Activated CD4-positive, alpha-beta T cell treated with anti-CD3 and anti-CD28 coated beads, Interleukin-2, amount 10 ng/mL, durations not matched to agents 7 days and 5 days (primary cell): ENCODE measurements at regions not wholly inside any gene's neighbourhood (a gene's known extent, or its start where the extent isn't known, plus 50 kb on each side); places are given as distances from the start of the nearest gene placed in this dataset.
"Not testable (repeated sequence)": the region's sequence is repeated elsewhere in the genome, so short reads cannot be mapped to it uniquely, and the experiment has no call there.

ENCODE experiments used
- CTCF ChIA-PET: fragments of 350-600 bp; sonication (Branson Sonifier 250); formaldehyde crosslinking; loops from one replicate; lab custom pipeline; 2021; ENCODE audit warnings: antibody characterized with exemption; lab: Charles Lee
- POLR2A ChIA-PET: fragments of 350-600 bp; sonication (Branson Sonifier 250); formaldehyde crosslinking; loops from one replicate; lab custom pipeline; 2021; ENCODE audit warnings: antibody characterized with exemption; lab: Charles Lee
- DNase-seq: peaks from one replicate; pipeline ENCODE4 v3.0.0-alpha.2; 2020
- H3K27ac Mint-ChIP-seq: one replicate; pipeline ENCODE4 v1.8.0; 2021; ENCODE audit warnings: mild to moderate bottlenecking, moderate library complexity, mixed read lengths
- H3K27me3 Mint-ChIP-seq: one replicate; pipeline ENCODE4 v1.8.0; 2021; ENCODE audit warnings: mixed read lengths
- H3K36me3 Mint-ChIP-seq: one replicate; pipeline ENCODE4 v1.8.0; 2021; ENCODE audit warnings: low read depth, mixed read lengths
- H3K4me1 Mint-ChIP-seq: one replicate; pipeline ENCODE4 v1.8.0; 2021; ENCODE audit warnings: mixed read lengths
- H3K4me3 Mint-ChIP-seq: one replicate; pipeline ENCODE4 v1.8.0; 2021; ENCODE audit warnings: mild to moderate bottlenecking, moderate library complexity, mixed read lengths
- H3K9me3 Mint-ChIP-seq: one replicate; pipeline ENCODE4 v1.8.0; 2021; ENCODE audit warnings: mixed read lengths

DNA sequence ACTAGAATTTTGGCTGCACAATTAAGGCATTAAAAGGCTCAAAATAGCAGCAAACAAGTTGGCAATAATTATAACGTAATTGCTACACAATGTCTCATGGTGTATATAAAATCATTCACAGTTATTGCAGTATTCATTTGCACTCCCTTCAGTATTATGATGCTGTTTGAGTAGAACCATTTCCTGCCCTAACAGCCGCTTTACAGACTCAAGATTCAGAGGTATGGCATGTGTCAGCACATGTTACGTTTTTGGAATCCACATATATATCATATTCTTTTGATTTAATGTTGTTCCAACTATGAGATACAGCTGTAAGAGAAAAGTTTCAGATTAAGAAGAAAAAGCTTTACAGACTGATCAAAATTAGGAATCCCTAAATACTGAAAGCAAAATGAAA, 56.3 kb upstream of the NCKAP5 start:
- ChIA-PET POLR2A (no interaction called here), CTCF (no interaction called here)
- H3K9me3 Mint-ChIP-seq = no peaks in the 10 kb centered on the region
- H3K36me3 Mint-ChIP-seq = no peaks in the 10 kb centered on the region
- H3K4me3 Mint-ChIP-seq = no peak overlapping the region
- H3K4me1 Mint-ChIP-seq = no peaks in the 10 kb centered on the region
- H3K27ac Mint-ChIP-seq = no peak overlapping the region
- H3K27me3 Mint-ChIP-seq = no peaks in the 10 kb centered on the region
- no peak for DNase-seq

- H3K27me3 Mint-ChIP-seq = no peaks in the 10 kb centered on the region
- CTCF ChIA-PET = no interaction called here
- H3K9me3 Mint-ChIP-seq = no peaks in the 10 kb centered on the region
- POLR2A ChIA-PET = no interaction called here
- no peak overlapping the region for H3K27ac Mint-ChIP-seq
- H3K36me3 Mint-ChIP-seq = no peaks in the 10 kb centered on the region
- no peaks in the 10 kb centered on the region for H3K4me1 Mint-ChIP-seq
- H3K4me3 Mint-ChIP-seq = no peak overlapping the region
- DNase-seq = no peak
Measured at GRCh38 chr2:133627741-133628140, 59.5 kb upstream of the NCKAP5 start.

DNA sequence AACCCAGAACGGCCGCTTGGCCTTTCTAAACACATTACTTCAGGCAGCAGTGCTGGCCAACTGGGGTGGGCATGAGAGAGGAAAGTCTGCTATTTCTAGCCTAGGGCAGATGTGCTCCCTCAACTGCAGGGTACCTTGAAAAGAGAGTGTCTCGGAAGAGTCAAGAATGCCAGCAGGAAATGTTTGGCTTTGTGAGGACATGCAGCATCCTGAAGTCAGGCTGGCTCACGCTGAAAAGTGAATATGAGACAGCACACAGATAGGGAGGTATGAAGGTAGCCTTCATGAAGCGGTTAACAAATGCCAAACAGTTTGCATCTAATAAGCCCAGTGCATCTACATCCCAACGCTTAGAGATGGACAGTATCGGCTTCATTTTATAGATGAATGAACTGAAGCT, 65.0 kb upstream of the NCKAP5 start:
- no peaks in the 10 kb centered on the region for H3K9me3 Mint-ChIP-seq
- DNase-seq = no peak
- no peaks in the 10 kb centered on the region for H3K4me1 Mint-ChIP-seq
- POLR2A ChIA-PET = no interaction called here
- H3K27me3 Mint-ChIP-seq = no peaks in the 10 kb centered on the region
- CTCF ChIA-PET = no interaction called here
- no peaks in the 10 kb centered on the region for H3K36me3 Mint-ChIP-seq
- no peak overlapping the region for H3K4me3 Mint-ChIP-seq
- H3K27ac Mint-ChIP-seq = no peak overlapping the region

GRCh38 chr2:133633881-133634409, 65.7 kb upstream of the NCKAP5 start:
- POLR2A ChIA-PET = no interaction called here
- Mint-ChIP-seq H3K4me3 (no peak overlapping the region), H3K9me3 (no peaks in the 10 kb centered on the region), H3K4me1 (no peaks in the 10 kb centered on the region), H3K27ac (no peak overlapping the region), H3K27me3 (no peaks in the 10 kb centered on the region), H3K36me3 (no peaks in the 10 kb centered on the region)
- no peak for DNase-seq
- CTCF ChIA-PET = no interaction called here

GRCh38 chr2:133635131-133635530, 66.9 kb upstream of the NCKAP5 start:
- H3K4me3 Mint-ChIP-seq = no peak overlapping the region
- no peak overlapping the region for H3K27ac Mint-ChIP-seq
- H3K4me1 Mint-ChIP-seq = no peaks in the 10 kb centered on the region
- H3K9me3 Mint-ChIP-seq = no peaks in the 10 kb centered on the region
- no peaks in the 10 kb centered on the region for H3K27me3 Mint-ChIP-seq
- DNase-seq = no peak
- H3K36me3 Mint-ChIP-seq = no peaks in the 10 kb centered on the region
- POLR2A ChIA-PET = no interaction called here
- CTCF ChIA-PET = no interaction called here

DNA sequence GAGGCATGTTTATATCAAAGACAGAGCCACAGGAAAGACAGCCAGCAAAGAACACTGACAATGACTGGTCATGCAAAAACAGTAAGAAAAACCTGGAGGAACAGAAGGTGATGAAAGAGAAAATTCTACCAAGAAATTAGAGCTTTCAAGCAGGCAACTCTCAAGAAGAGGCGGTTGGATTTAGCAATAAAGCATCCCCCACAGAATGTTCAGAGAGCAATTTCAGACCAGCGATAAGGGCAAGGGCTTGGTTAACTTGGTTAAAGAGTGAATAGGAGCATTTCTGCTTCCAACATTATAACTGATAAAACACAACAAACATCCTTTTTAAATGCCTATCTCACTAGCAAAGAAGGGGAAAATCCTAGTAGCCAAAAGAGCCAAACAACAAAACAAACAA, 68.0 kb upstream of the NCKAP5 start:
- H3K4me3 Mint-ChIP-seq = no peak overlapping the region
- H3K27me3 Mint-ChIP-seq = no peaks in the 10 kb centered on the region
- no peaks in the 10 kb centered on the region for H3K4me1 Mint-ChIP-seq
- no peaks in the 10 kb centered on the region for H3K36me3 Mint-ChIP-seq
- CTCF ChIA-PET = no interaction called here
- POLR2A ChIA-PET = no interaction called here
- H3K27ac Mint-ChIP-seq = no peak overlapping the region
- H3K9me3 Mint-ChIP-seq = no peaks in the 10 kb centered on the region
- DNase-seq = no peak

DNA sequence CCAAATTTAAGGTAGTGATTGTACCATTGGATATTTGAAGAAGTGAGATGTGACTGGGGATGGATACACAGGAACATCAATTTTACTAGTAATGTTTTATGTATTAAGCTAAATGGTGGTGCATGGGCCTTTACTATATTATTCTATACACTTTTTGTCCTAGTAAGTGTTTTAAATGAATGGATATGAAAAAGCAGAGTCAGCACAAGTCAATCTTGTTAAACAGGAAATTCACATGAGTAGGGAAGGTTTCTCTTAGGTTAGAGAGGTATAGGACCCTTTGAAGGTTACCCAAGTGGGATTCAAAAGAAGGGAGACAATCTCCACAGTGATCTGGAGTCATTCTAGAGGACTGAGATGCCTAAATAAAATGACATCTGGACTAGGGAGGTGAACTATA, 71.8 kb upstream of the NCKAP5 start:
- Mint-ChIP-seq H3K9me3 (no peaks in the 10 kb centered on the region), H3K27me3 (no peaks in the 10 kb centered on the region), H3K4me1 (no peaks in the 10 kb centered on the region), H3K36me3 (no peaks in the 10 kb centered on the region), H3K4me3 (no peak overlapping the region), H3K27ac (no peak overlapping the region)
- DNase-seq = no peak
- ChIA-PET CTCF (no interaction called here), POLR2A (no interaction called here)

DNA sequence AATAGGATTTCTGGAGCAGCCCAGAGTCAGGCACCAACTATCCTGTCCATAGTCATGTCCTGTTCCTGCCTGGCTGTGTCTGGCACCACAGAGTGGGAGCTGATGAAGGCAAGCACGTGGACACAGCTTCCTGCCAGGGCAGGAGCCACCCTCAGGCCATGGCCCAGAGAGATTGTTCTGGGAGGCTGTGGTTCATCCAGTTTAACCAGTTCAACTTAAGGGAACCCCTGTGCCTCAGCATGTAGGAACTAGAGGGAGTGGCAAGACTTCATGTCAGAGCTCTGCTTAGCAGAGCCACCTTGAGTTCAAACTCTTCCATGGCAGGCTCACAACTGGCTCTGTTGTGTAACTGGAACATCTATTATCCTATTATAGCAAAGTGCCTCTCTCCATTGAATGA, 73.2 kb upstream of the NCKAP5 start:
- Mint-ChIP-seq H3K4me3 (no peak overlapping the region), H3K27ac (no peak overlapping the region), H3K9me3 (no peaks in the 10 kb centered on the region), H3K27me3 (no peaks in the 10 kb centered on the region), H3K4me1 (no peaks in the 10 kb centered on the region), H3K36me3 (no peaks in the 10 kb centered on the region)
- DNase-seq = no peak
- ChIA-PET CTCF (no interaction called here), POLR2A (no interaction called here)

DNA sequence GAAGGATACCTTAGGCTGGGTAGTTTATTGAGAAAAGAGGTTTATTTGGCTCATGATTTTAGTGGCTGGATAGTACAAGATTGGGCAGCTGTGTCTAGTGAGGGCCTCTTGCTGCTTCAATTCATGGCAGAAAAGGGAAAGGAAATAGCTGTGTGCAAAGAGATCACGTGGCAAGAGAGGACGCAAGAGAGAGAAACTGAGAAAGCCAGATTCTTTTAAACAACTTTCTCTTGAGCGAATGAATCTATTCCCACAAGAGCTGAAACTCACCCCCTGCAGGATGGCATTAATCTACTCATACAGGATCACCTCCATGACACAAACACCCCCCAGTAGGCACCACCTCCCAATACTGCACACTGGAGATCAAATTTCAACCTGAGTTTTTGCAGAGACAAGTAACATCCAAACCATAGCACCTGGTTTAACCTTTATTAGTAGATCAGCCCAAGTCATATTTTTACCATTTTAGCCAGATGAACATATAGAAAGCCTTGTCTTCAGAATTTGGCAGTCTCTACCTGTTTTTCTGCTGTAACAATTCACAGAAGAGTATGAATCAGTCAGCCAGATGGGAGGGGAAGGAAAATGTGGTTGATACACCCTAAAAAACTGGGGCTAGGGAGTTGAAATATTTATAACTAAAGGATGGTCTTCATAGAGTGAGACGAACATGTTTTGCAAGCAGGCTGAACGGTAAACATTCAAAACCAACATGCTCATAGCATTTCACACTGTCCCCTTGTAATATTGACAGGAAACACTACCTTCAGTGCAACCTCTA, 73.9 kb upstream of the NCKAP5 start:
- no peak overlapping the region for H3K27ac Mint-ChIP-seq
- no peak overlapping the region for H3K4me3 Mint-ChIP-seq
- ChIA-PET CTCF (no interaction called here), POLR2A (no interaction called here)
- H3K9me3 Mint-ChIP-seq = no peaks in the 10 kb centered on the region
- H3K27me3 Mint-ChIP-seq = no peaks in the 10 kb centered on the region
- no peaks in the 10 kb centered on the region for H3K4me1 Mint-ChIP-seq
- no peak for DNase-seq
- H3K36me3 Mint-ChIP-seq = no peaks in the 10 kb centered on the region

GRCh38 chr2:133642791-133643191, 74.5 kb upstream of the NCKAP5 start:
- CTCF ChIA-PET = no interaction called here
- H3K36me3 Mint-ChIP-seq = no peaks in the 10 kb centered on the region
- H3K27ac Mint-ChIP-seq = no peak overlapping the region
- H3K4me1 Mint-ChIP-seq = no peaks in the 10 kb centered on the region
- DNase-seq = no peak
- POLR2A ChIA-PET = no interaction called here
- no peaks in the 10 kb centered on the region for H3K27me3 Mint-ChIP-seq
- no peak overlapping the region for H3K4me3 Mint-ChIP-seq
- H3K9me3 Mint-ChIP-seq = no peaks in the 10 kb centered on the region

DNA sequence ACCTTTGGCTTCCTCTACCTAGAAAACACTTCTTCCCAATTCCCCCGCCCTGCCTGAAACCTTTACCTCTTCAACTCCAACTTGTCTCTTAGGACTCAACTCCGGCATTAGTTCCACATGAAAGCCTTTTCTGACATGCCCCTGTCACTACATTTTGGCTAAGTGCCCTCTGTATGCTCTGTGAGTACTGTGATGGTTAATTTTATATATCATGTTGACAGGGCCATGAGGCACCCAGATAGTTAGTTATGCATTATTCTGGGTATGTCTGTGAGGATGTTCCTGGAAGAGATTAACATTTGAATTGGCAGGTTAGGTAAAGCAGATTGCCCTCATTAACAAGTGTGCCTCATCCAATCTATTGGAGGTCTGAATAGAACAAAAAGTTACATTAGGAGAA, 75.6 kb upstream of the NCKAP5 start:
- no peaks in the 10 kb centered on the region for H3K9me3 Mint-ChIP-seq
- H3K27ac Mint-ChIP-seq = no peak overlapping the region
- no peaks in the 10 kb centered on the region for H3K27me3 Mint-ChIP-seq
- POLR2A ChIA-PET = no interaction called here
- CTCF ChIA-PET = no interaction called here
- H3K4me1 Mint-ChIP-seq = no peaks in the 10 kb centered on the region
- no peak overlapping the region for H3K4me3 Mint-ChIP-seq
- H3K36me3 Mint-ChIP-seq = no peaks in the 10 kb centered on the region
- DNase-seq = no peak

GRCh38 chr2:133644846-133645245, 76.6 kb upstream of the NCKAP5 start:
- Mint-ChIP-seq H3K27me3 (no peaks in the 10 kb centered on the region), H3K36me3 (no peaks in the 10 kb centered on the region), H3K27ac (no peak overlapping the region), H3K4me1 (no peaks in the 10 kb centered on the region), H3K4me3 (no peak overlapping the region), H3K9me3 (no peaks in the 10 kb centered on the region)
- DNase-seq = no peak
- CTCF ChIA-PET = no interaction called here
- POLR2A ChIA-PET = no interaction called here

GRCh38 chr2:133647386-133647785, 79.1 kb upstream of the NCKAP5 start:
- H3K27me3 Mint-ChIP-seq, H3K4me3 Mint-ChIP-seq, H3K4me1 Mint-ChIP-seq, H3K9me3 Mint-ChIP-seq, POLR2A ChIA-PET, H3K27ac Mint-ChIP-seq, CTCF ChIA-PET, H3K36me3 Mint-ChIP-seq, DNase-seq: not testable (repeated sequence)

DNA sequence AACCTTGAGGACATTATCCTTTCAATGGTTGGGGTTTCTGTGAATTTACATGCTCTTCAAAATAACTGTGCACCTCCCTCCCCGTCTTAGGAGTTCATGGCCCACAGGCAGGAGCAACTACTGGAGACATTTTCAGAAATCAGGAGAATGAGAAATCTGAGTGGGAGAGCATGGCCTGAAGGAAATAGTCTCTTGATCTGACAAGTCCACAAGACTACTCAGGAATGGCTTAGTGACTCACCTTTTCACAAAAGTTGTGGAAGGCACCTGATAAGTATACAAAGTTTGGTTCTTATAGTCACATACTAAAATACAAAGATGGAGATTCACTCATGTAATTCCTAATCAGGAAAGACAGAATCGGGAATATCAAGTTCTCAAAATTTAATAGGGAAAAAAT, 83.6 kb upstream of the NCKAP5 start:
- Mint-ChIP-seq H3K9me3 (no peaks in the 10 kb centered on the region), H3K27ac (no peak overlapping the region), H3K27me3 (no peaks in the 10 kb centered on the region), H3K4me3 (no peak overlapping the region), H3K36me3 (no peaks in the 10 kb centered on the region), H3K4me1 (no peaks in the 10 kb centered on the region)
- POLR2A ChIA-PET = no interaction called here
- CTCF ChIA-PET = no interaction called here
- DNase-seq = no peak
